Ascending aorta (tissue), 2 donors: ENCODE measurements at regions not wholly inside any gene's neighbourhood (a gene's known extent, or its start where the extent isn't known, plus 50 kb on each side); places are given as distances from the start of the nearest gene placed in this dataset.
"Not testable (repeated sequence)": the region's sequence is repeated elsewhere in the genome, so short reads cannot be mapped to it uniquely, and the experiment has no call there.

Experiments
- DNase-seq, 2 donors: peaks; one replicate each; pipeline ENCODE4 v3.0.0-alpha.2; 2019; ENCODE audit warnings: low spot score in 2 of 2
- H3K27ac ChIP-seq, 2 donors: fragments of 200-600 bp; sonication (generic); one replicate each; pipeline ENCODE4 v1.5.1; 2016 to 2017; ENCODE audit warnings: mild to moderate bottlenecking in 1 of 2
- H3K27me3 ChIP-seq: fragments of 200-600 bp; sonication (generic); one replicate; pipeline ENCODE4 v1.5.1; 2017
- H3K36me3 ChIP-seq, 2 donors: fragments of 200-600 bp; sonication (generic); one replicate each; pipeline ENCODE4 v1.5.1; 2016
- H3K4me1 ChIP-seq, 2 donors: fragments of 200-600 bp; sonication (generic); one replicate each; pipeline ENCODE4 v1.5.1; 2016 to 2017; ENCODE audit warnings: mild to moderate bottlenecking in 1 of 2
- H3K4me3 ChIP-seq, 2 donors: fragments of 200-600 bp; sonication (generic); one replicate each; pipeline ENCODE4 v1.5.1; 2016 to 2017; ENCODE audit warnings: mild to moderate bottlenecking in 1 of 2
- H3K9me3 ChIP-seq, 2 donors: fragments of 200-600 bp; sonication (generic); one replicate each; pipeline ENCODE4 v1.5.1; 2016
- CTCF ChIP-seq, 3 experiments: fragments of 200-600 bp in 2 of 3; fragments of 450-650 bp in 1 of 3; sonication (generic) in 2 of 3; IDR thresholded peaks; one replicate each; pipeline ENCODE4 v1.5.1; 2016 to 2019; ENCODE audit warnings: antibody characterized with exemption in 3 of 3, mild to moderate bottlenecking in 1 of 3, moderate library complexity in 1 of 3
- intact Hi-C: fragments of 100-400 bp; cut with DNase I; formaldehyde crosslinking; loops from one replicate; pipeline ENCODE4 v1.15.1; 2023

- no peaks in the 10 kb centered on the region for H3K27me3 ChIP-seq
- H3K4me3 ChIP-seq: no peak overlapping the region
- no peak for DNase-seq
- H3K4me1 ChIP-seq: no peaks in the 10 kb centered on the region
- no peak overlapping the region for H3K27ac ChIP-seq
- intact Hi-C loops: loop anchor here (1.0 kb wide), 1 partner anchor 142 kb away; no protein-coding TSS in a partner anchor
- no peaks in the 10 kb centered on the region for H3K36me3 ChIP-seq
- H3K9me3 ChIP-seq: no peaks in the 10 kb centered on the region
- no peak for TF ChIP-seq CTCF (IDR thresholded peaks at IDR 0.05)
These were observed 194.5 kb downstream of the TBX18 start for GRCh38 chr6:84569882-84570281.

DNA sequence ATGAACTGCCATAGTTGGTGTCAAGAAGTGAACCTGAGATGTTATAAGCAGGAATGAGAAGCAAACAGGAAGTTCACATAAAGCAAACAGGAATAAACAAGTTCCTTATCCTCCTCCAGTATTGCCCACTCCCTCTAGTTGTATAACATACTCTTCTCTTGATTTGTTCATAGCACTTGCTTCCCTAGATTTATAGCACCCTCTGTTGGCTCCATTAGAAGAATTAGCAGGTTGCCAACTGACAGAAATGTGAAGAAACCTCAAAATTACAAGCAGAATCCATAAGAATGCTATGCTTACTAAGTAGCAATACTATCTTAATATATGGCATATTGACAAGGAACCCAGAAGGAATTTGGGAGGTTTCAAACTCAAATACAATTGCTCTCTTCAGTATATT, 195.4 kb downstream of the TBX18 start:
- intact Hi-C loops: no loop called here
- Histone ChIP-seq H3K27ac (no peak overlapping the region), H3K9me3 (no peaks in the 10 kb centered on the region), H3K4me1 (no peaks in the 10 kb centered on the region), H3K27me3 (no peaks in the 10 kb centered on the region), H3K4me3 (no peak overlapping the region), H3K36me3 (no peaks in the 10 kb centered on the region)
- DNase-seq: no peak
- peak in 2 of 3 experiments; percentile 21 to 46 for TF ChIP-seq CTCF (IDR thresholded peaks at IDR 0.05)

- H3K27ac ChIP-seq, H3K4me3 ChIP-seq, H3K9me3 ChIP-seq, H3K4me1 ChIP-seq, H3K36me3 ChIP-seq, H3K27me3 ChIP-seq, intact Hi-C loops, DNase-seq: not testable (repeated sequence)
These were observed 198.7 kb downstream of the TBX18 start for GRCh38 chr6:84565718-84566117.

DNA sequence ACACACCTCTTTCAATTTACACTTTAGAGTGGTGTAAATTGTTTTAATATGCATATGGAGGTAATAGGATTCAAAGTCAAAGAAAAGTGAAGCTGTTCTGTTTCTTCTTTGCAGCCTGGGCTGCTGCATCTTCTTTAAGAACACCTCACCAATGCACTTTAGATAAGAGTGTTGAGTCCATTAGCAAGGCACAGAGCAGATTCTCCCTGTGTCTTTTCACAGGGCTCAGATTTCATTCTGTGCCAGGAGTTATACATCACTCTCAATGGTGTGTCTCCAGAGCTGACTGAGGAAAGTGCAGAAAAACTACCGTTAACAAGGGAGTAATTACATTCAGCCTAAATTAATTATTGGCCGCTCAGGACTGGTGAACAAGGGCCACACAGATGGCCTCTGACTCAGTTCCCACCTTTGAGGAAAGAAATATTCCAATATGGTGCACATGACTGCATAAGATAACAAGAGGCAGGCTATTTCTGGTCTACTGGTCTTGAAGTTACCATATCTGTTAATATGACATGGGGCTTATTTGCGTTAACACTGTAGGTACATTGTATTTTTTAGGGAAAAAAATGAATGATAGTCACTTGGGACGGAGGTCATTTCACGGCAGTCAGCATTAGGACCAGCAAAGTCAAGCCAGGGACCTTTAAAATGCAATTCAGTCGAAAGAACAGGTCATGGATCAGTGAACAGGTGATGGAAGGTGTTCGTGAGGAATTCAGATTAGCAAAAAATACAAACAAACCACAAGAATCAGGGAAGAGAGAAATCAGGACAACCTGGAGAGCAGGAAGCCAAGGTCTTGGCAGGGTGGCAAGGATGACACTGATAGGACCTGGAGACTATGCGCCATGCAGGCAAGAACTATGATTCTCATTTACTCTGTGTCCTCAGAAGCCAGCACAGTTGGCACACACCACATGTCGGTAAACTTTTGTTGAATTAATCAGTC, 203.7 kb downstream of the TBX18 start:
- no peak for TF ChIP-seq CTCF (IDR thresholded peaks at IDR 0.05)
- intact Hi-C loops: no loop called here
- DNase-seq: no peak

DNA sequence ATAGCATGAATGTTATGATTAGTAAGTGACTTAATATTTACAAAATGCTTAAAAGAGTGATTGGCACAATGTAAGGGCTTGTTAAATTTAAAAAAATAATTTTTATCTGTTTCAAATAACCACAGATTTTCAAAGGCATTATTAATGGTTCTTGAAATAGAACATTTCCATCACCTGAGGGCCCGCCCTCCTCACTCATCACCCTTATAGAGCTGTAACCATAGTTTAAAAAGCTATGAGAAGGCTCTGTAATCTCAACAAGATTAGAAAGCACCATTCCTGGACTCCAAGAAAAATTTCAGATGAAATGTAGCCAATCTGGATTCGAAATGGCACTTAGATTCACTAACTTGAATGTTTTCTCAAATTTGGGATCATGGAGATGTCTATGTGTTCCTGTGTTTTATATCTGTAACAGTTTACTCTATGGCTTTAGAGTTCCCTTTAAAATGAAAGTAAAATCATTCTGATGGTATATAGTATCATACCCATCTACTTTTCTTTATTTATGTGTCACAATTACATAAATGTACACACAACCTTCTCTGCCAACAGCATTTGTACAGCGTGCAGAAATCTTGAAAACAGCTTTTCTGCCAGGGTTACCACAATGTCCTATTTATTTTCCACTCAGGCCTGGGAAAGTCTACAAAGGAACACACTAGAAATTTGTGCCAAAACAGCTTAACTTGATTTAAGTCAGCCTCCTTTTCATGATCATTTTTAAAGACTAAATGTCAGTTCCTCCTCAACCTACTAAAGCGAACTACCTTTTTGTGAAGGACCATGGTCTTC, 207.7 kb downstream of the TBX18 start:
- peaks cover 0 to 10% of the 10 kb centered on the region in 2 donors for H3K4me1 ChIP-seq
- peak overlapping the region; percentile 63 to 68 for H3K27ac ChIP-seq
- H3K9me3 ChIP-seq: no peaks in the 10 kb centered on the region
- peak overlapping the region; percentile 3 to 24 for H3K4me3 ChIP-seq
- H3K27me3 ChIP-seq: no peaks in the 10 kb centered on the region
- H3K36me3 ChIP-seq: no peaks in the 10 kb centered on the region
- no peak for TF ChIP-seq CTCF (IDR thresholded peaks at IDR 0.05)
- intact Hi-C loops: no loop called here
- no peak for DNase-seq

More for the DNA sequence above, 203.7 kb downstream of the TBX18 start:
- Histone ChIP-seq H3K27me3 (no peaks in the 10 kb centered on the region), H3K9me3 (no peaks in the 10 kb centered on the region), H3K4me3 (no peak overlapping the region), H3K36me3 (no peaks in the 10 kb centered on the region), H3K27ac (no peak overlapping the region), H3K4me1 (peaks cover 0 to 10% of the 10 kb centered on the region in 2 donors)

- DNase-seq: no peak
- peaks cover 0 to 10% of the 10 kb centered on the region in 2 donors for H3K4me1 ChIP-seq
- no peak overlapping the region for H3K4me3 ChIP-seq
- no peak overlapping the region for H3K27ac ChIP-seq
- intact Hi-C loops: no loop called here
- H3K36me3 ChIP-seq: no peaks in the 10 kb centered on the region
- TF ChIP-seq CTCF (IDR thresholded peaks at IDR 0.05): no peak
- H3K9me3 ChIP-seq: no peaks in the 10 kb centered on the region
- H3K27me3 ChIP-seq: no peaks in the 10 kb centered on the region
These were observed 209.7 kb downstream of the TBX18 start for GRCh38 chr6:84554706-84555105.
